ENCODE measurements at regions not wholly inside any gene's neighbourhood (a gene's known extent, or its start where the extent isn't known, plus 50 kb on each side); places are given as distances from the start of the nearest gene placed in this dataset.

DNA sequence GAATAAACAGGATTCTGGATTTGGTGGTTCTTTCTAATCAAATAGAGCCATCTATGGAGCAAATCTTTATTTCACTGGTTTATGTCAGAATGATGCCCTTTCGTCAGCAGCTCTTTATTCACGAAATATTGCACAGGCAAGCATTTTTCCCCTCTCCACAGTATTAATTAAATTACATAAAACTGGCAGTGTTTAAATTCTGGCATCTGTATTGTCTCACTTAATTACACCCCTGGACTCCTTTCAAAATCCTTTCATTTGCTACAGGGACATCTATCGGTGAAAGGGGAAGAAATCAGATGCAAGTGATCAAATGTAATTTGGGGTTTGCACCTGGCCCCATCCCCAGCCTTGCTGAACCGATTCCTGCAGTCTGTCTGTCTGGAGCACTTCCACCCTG, 801.9 kb downstream of the QKI start:
- no peak for TF ChIP-seq TCF12 (IDR thresholded peaks at IDR 0.05; ENCODE audit: low read depth)
- TF ChIP-seq CEBPB (IDR thresholded peaks at IDR 0.05) = no peak
- no peak for TF ChIP-seq TEAD4 (IDR thresholded peaks at IDR 0.05)
- TF ChIP-seq, protein P1, sequence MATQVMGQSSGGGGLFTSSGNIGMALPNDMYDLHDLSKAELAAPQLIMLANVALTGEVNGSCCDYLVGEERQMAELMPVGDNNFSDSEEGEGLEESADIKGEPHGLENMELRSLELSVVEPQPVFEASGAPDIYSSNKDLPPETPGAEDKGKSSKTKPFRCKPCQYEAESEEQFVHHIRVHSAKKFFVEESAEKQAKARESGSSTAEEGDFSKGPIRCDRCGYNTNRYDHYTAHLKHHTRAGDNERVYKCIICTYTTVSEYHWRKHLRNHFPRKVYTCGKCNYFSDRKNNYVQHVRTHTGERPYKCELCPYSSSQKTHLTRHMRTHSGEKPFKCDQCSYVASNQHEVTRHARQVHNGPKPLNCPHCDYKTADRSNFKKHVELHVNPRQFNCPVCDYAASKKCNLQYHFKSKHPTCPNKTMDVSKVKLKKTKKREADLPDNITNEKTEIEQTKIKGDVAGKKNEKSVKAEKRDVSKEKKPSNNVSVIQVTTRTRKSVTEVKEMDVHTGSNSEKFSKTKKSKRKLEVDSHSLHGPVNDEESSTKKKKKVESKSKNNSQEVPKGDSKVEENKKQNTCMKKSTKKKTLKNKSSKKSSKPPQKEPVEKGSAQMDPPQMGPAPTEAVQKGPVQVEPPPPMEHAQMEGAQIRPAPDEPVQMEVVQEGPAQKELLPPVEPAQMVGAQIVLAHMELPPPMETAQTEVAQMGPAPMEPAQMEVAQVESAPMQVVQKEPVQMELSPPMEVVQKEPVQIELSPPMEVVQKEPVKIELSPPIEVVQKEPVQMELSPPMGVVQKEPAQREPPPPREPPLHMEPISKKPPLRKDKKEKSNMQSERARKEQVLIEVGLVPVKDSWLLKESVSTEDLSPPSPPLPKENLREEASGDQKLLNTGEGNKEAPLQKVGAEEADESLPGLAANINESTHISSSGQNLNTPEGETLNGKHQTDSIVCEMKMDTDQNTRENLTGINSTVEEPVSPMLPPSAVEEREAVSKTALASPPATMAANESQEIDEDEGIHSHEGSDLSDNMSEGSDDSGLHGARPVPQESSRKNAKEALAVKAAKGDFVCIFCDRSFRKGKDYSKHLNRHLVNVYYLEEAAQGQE (IDR thresholded peaks at IDR 0.05; ENCODE audit: low read depth) = no peak
- no peak for TF ChIP-seq TAF1 (IDR thresholded peaks at IDR 0.05; ENCODE audit: low read depth)
- TF ChIP-seq, protein P2, sequence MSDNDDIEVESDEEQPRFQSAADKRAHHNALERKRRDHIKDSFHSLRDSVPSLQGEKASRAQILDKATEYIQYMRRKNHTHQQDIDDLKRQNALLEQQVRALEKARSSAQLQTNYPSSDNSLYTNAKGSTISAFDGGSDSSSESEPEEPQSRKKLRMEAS (IDR thresholded peaks at IDR 0.05) = no peak
- no peak for TF ChIP-seq EP300 (IDR thresholded peaks at IDR 0.05; ENCODE audit: borderline replicate concordance)
- TF ChIP-seq CREB1 (IDR thresholded peaks at IDR 0.05; ENCODE audit: low read depth) = no peak
- no peak for TF ChIP-seq EGR1 (IDR thresholded peaks at IDR 0.05)
